HFF-Myc (cell line): ENCODE measurements at regions not wholly inside any gene's neighbourhood (a gene's known extent, or its start where the extent isn't known, plus 50 kb on each side); places are given as distances from the start of the nearest gene placed in this dataset.

Experiments used
- DNase-seq: peaks from one replicate; pipeline ENCODE4 v3.0.0-alpha.2; 2011; ENCODE audit warnings: low read depth; ENCODE audit errors: extremely low read depth
- H3K4me3 ChIP-seq: replicated peaks from 2 replicates; pipeline ENCODE4 v1.5.1; 2011; ENCODE audit warnings: low read depth, mild to moderate bottlenecking, control low read depth, low read length
- CTCF ChIP-seq: IDR thresholded peaks from 2 replicates; pipeline ENCODE4 v1.5.1; 2012; ENCODE audit warnings: mild to moderate bottlenecking, low read depth, low read length, control low read depth; ENCODE audit errors: missing control alignments

- no peak overlapping the region for H3K4me3 ChIP-seq
- TF ChIP-seq CTCF = no peak
- no peak for DNase-seq
These were observed 211.0 kb upstream of the EMCN start for GRCh38 chr4:100728861-100729260.

DNA sequence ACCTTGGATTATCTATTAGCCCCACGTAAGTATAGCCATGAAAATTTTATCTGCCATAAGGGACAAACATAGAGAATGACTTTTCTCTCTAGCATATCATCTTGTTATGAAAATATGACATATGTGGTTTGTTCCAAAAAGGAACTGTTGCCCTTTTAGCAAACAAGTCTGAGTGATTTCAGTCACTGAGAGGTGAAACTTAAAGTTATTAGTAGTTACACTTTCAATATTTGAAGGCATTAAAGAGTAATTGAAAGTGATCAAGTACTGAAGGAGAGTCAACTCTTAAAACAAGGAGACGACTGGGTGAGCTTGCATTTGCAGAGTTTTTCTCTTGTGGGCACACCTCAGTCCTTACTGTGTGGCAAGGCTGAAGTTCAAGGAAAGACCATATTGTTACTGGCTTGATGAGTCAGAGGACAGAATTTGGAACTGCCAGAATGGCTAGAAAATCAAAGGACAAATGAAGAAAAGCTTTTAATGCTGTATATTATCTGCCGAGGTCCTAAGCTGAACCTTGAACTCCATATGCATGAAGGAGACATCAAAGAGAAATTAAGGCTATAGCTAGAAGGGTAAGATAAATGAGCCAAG lies 205.1 kb upstream of the EMCN start:
- DNase-seq = no peak
- TF ChIP-seq CTCF = no peak
- no peak overlapping the region for H3K4me3 ChIP-seq

DNA sequence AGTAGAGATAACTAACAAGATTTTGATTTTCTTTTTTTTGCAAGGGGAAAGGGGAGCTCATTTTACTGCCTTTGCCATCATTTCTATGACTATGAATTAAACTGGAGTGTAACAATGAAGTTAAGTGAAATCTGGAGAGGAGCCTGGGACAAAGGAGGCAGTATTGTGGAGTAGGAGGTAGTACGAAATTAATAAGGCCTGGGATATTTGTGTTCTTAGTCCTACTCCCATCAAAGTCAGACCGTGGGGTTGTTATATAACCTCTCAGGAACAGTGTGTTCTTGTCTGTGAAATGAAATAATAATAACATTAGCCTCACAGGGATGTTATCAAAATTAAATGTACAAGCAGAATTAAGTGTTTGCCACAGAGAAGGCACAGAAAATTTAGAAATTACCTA lies 204.3 kb upstream of the EMCN start:
- DNase-seq = no peak
- no peak for TF ChIP-seq CTCF

DNA sequence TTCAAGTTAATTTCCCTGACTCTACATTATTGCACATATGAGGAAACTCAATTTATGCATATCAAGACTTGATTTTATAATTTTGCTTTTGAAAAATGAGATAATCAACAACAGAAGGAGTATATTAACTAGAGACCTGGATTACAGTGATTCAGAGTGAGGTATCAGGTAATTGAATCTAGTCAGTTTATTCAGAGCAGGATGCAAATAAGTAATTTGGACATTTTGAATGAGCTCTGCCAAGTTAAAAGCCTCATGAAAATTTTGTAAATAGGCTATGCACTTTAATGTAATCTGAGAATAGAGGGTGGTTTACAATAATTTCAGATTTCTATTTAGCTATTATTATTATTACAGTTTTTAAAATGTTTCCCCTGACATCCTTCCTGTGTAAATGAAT lies 203.7 kb upstream of the EMCN start:
- DNase-seq = no peak
- TF ChIP-seq CTCF = no peak

More for the DNA sequence above, 204.3 kb upstream of the EMCN start:
- H3K4me3 ChIP-seq = no peak overlapping the region

GRCh38 chr4:100721077-100721476 lies 203.3 kb upstream of the EMCN start:
- no peak for DNase-seq
- TF ChIP-seq CTCF = no peak
- H3K4me3 ChIP-seq = no peak overlapping the region

More for the DNA sequence above, 203.7 kb upstream of the EMCN start:
- no peak overlapping the region for H3K4me3 ChIP-seq

- no peak for TF ChIP-seq CTCF
- H3K4me3 ChIP-seq = no peak overlapping the region
- no peak for DNase-seq
These were observed 198.6 kb upstream of the EMCN start for GRCh38 chr4:100716416-100716815.

DNA sequence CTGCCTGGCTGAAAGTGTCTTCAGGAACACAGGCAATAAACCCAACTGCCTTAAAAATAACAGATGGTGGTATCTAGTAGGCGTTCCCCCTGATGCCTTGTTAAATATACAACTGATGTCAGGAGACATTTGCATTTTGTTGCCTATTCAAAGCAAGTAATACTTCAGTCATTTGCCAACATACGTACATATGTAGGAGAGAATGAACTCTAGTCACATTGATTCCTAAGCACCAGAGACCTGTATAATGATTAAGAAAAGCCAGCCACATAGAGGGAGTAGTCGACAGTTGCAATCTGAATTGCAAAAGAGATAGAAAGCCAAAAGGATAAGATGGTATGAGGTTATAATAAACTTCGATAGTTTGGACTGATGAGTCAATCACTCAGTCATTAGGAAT lies 191.0 kb upstream of the EMCN start:
- no peak for TF ChIP-seq CTCF
- no peak for DNase-seq
- no peak overlapping the region for H3K4me3 ChIP-seq
